NCI-H2081 (cell line): ENCODE measurements at regions not wholly inside any gene's neighbourhood (a gene's known extent, or its start where the extent isn't known, plus 50 kb on each side); places are given as distances from the start of the nearest gene placed in this dataset.

ENCODE experiments used
- DNase-seq, 2 experiments: peaks; one replicate each; lab custom pipeline; 2025; lab: John Stamatoyannopoulos, UW

DNA sequence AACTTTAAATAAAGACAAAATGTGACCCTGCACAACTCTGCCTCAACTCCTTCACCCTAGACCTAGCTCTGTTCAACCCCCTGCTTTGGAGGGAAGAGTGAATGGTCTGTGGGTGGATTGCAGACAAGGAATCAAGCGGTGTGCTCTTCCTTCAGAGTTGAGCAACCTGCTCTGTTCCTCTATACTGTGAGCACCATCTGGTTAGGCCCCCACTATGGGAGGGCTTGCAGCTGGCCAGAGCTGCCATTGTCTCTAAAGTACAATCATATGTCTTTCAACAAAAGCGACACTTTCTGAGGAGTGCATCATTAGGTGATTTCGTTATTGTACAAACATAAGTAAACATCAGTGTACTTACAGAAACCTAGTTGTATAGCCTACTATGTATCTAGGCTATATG, 406.1 kb upstream of the MARCKS start:
- peak in 1 of 2 experiments; percentile 24 for DNase-seq

DNA sequence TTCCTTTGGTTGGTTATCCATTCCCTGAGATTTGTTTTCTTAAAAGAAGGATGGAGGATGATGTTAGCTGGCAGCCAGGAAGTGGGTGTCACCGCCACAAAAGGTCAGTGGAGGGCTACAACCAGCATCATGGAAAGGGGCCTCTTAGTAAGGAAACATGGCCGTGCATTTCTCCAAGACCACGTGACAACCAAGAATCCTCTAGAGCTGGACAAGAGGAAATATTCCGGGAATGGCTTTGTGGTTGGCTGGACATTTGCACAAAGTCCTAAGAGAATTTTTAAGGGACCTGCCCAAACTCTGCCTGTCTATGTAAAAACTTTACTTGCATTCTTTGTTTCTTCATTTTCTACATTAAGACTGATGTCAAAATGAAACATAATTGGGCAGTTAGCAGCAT, 399.9 kb upstream of the MARCKS start:
- no peak for DNase-seq

DNA sequence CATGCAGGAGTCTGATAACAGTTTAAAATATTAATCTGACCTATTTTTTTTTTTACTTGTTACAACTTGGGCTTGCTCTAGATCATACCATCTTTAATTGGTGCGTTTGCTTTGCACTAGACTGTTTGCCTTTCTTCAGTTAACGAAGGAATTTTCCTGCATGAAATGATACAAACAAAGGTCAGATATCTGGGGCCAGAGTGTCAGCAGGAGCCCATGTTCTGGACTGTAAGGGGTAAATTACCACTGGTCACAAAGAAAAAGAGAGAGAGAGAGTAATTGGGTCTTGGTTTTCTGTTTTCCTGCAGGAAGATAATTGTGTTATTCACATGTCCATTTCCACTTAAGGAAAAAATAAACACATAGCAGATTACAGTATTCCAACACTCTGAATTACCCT, 399.4 kb upstream of the MARCKS start:
- no peak for DNase-seq

DNA sequence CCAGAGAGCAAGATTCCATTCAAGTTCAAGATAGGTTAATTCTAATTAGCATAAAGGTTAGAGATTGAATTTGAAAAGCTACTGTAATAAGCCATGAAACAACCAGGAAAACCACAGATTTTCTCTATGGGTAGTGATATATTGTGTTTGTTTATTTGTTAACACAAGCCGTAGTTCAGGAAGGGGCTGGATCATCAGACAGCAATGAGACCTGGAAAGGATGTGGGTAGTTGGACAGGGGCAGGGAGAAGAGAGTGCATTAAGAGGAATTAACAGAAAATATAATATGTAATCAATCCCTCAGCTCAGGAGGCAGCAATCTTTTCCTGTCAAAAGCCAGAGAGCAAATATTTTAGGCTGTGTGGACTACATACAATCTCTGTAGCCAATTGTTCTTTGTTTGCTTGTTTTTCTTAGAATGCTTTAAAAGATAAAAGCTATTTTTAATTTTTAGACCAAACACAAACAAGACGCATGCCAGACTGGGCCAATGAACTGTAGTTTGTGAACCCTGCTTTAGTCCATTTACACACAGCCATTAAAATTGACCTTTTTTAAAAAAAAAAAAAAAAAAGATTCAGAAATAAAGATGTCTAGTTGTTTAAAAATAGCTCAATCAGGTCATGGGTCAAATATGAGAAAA, 398.7 kb upstream of the MARCKS start:
- DNase-seq: no peak

DNA sequence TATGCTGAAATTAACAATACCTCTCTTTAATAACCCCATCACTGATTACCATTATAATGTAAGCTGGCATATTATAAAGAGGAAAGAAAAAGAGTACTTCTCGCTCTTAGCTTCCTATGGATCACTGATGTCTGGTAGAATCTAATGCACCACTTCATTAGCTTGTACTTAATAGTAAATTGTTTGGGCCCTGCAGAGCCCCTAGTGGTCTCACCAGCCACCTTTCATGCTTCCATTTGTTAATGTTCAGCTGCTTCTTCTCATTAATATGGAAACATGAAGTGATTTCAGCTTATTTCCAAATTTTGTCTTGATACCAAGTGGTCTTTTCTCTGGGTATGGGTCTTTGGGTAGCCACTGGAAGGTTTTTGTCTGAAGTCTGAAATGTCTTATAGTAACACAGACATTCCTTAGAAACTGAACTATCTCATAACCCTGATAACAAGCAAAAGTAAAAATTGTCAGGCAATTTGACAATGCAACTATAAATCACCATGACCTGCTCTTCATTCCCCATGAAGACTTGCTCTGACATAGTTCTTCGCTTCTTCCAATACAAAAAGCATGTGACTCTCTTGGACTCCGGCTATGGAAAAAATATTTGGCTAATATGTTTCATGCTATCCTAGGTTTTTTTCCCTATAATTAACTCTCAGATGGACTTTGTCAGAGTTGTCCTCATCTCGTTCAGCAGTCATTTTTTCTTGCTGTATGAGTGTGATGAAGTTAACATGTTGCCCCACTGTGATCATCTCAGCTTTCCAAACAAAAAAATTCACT, 395.8 kb upstream of the MARCKS start:
- no peak for DNase-seq

DNA sequence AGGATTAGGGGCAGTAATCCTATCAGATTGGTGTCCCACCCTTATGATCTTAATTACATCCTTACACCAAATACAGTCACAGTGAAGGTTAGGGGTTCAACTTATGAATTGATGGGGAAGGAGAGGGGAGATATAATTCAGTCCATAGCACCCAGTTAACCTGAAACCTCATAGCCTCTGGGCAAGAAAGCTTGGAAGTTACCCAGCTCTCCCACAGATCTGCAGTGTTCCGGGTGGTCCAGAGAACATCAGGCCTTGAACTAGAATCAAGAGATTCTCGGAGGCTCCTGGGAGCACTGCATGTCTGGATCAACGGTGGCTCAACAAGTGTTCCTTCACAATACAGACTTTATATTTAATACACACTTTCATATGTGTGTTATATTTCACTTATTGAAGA, 392.6 kb upstream of the MARCKS start:
- DNase-seq: no peak

DNA sequence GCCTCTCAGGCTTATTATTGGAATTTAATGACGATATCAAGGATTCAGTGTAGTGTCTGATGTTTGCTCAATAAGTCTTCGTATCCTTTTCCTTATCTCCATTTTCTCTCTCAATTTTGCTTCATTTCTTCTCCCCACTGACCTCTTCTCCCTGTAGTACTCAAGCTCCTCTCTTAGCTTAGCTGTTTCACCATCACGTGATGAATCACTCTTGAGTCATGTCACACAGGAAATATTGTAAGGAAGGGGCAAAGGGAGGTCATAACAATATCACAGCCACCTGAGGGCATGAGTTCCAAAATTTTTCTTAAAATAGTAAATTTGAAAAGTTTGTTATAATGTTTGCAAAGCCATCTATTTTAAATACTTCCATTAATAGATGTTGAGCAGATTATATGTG, 392.2 kb upstream of the MARCKS start:
- DNase-seq: no peak

DNA sequence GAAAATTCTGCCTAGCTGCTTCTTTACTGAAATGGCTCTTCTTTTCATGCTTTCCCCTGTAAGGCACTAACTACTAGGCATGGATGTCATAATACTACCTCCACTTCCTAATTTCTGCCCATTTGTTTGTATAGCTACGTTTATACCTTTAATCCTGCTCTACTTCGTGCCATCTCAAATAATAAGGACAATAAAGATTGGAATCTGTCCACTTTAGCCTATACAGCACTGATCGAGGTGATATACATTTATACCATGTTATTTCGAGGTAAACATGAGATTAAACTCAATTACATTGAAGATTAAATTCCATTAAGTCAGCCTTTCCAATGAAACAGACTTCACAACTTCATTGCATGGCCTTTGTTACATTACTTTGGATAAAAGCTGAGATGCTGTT, 390.6 kb upstream of the MARCKS start:
- DNase-seq: no peak

DNA sequence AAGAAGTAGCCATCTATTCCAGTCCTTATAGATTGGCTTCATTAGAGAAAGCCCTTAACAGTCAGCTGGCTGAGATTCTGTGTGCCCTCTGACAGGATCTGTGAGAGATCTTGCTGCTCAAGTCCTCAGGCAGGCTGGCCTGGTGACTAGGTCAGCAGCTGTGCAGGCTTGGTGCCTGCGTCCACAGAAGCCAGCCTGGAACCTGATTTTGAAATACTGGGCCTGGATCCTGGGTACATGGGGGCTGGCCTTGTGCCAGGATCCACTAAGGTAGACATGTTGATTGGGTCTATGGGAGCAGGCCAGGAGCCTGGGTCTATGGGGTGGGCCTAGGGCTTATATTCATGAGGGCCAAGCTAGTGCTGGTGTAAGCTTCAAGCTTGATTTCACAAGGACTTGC, 381.8 kb upstream of the MARCKS start:
- DNase-seq: no peak

DNA sequence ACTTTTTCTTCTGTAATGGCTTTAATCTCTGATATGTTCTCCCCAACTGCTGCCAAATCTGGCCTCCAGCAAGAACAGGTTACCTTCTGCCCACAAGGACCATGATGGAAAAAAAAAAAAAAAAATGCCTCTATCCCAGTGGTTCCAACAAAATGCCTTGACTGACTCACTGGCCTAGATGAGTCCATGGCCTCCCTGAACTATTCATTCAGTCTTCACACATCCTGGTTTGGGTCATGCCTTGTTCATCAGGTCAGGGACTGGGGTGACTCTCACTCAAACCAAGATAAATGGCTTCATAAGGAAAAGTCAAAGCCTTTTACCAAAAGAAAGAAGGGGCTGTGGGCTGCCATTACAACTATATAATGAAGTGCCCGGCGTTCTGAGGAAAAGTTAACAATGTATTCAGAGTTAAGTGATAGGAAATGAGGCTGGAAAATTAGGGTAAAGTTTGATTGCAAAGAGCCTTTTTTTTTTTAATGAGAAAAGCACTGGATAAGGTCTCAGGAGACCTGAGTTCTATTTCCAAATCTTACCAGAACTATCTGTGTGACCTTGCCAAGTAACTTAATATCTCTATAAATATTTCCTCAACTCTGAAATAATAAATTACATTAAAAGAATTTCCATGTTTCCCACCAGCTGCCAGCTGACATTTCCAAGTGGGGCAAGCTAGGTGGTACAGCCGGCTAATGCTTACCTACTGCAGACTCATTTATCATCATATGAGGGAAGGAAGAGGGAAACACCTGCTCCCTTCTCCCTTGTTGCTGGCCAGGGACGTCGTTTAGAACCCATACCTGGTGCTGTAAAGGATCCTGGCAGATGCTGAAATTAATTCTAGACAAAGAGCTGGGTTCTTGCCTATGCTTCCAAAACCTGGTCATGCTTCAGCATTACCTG, 380.0 kb upstream of the MARCKS start:
- DNase-seq: peak in 1 of 2 experiments; percentile 52

DNA sequence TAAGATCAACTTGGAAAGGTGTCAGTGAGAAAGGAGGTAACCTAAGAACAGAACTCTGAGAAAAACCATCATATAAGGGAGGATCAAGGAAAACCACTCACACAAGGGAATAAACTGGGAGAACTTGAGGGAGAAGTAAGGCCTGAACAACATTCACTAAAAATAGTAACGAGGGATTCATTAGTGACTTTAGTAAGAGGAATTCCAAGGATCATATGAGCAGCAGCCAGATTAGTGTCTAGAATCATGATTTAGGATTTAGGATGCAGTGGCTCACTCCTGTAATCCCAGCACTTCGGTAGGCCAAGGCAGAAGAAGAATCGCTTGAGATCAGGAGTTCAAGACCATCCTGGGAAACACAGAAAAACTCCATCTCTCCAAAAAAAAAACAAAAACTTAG, 376.5 kb upstream of the MARCKS start:
- no peak for DNase-seq

DNA sequence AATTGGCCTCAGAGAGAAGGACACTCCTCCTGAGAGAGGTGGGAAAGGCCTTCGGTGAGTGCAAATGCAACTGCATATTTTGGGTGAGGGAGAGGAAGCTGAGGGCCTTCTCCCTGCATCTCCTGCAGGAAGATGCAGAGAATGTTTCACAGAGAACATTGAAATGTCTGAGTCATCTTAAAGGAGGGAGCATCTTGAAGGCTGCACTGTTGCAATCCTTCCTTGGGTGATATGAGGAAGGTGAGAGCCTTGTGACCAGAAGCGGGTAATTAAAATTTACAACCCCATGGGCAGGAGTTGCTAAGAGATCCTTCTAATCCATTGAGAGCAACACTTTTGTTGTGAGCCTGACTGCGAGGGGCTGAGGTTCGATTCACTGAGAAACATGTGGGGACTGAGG, 375.7 kb upstream of the MARCKS start:
- no peak for DNase-seq

DNA sequence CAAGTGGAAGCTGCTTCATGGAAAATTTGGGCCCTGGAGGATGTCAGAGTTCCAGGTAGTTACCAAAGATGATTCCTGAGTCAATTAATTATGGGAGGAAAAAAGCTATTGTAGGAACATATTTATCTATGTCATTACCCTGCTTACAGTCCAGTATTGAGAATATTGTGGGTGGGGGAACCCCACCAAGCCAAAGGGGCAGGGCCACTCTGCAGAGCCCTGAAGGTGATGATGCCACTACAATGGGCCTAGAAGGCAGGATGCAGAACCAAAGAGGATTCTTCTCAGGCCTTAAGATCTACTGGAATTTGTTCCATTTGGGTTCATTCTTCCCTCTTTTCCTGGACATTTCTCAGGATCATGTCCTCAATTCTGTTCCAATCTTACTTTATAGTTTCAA, 375.2 kb upstream of the MARCKS start:
- no peak for DNase-seq

DNA sequence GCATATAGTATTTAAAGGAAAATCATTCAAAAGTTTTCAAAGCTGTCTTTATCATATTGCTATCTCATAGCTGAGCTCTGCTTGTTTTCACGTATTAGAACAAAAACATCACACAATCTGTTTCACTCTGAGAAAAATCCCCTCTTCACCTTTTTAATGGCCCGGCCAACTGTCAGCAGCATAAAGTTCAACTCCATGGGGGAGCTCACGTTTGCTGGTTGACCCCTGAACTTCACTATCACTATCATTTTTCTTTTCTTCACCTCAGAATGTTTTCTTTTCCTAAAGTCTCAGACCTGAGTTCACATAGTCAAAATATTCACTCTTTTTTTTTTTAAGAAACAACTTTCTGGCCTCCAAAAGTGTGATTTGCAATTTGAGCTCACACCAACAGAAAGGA, 374.4 kb upstream of the MARCKS start:
- DNase-seq: no peak

DNA sequence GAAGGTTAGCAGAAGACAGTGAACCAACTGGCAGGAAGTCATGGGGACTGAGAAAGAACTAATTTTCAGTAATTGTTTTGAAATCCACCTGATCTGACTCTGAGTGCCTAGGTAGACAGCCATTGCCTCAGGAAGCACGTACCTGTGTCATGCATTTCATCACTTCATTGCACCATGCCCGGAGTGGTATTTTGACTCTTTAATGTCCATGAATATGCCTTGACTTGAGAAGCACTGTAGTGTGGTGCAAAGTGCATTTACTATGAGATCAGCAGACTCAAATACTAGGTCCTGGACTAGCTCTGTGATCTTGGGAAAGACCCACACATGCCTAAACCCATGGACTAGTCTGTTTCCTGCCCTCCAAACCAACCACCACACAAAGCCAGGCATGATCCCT, 370.9 kb upstream of the MARCKS start:
- DNase-seq: no peak

DNA sequence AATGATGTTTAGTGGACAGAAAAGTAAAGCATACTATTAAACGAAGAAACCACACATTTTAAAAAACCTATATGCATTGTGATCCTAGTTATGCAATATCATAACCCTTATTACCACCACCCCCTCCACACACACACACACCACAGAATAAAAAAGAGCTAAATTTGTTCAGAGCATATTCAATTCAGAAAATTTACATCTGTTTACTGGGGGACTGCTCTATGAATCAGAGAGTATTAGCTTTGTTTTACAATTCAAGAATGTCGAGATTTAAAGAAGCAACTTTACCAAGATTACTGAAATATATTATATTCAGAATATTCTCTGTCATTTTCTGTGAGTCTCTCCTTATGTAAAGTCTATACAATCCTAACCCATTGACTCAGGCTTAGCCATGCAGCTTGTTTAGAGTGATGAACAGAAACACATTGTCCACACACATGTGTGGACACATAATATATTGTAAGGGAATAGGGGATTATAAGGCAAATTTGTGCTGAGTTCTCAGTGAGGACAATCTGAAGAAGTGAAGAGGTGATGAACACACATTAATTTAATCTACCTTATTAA, 369.6 kb upstream of the MARCKS start:
- DNase-seq: no peak

DNA sequence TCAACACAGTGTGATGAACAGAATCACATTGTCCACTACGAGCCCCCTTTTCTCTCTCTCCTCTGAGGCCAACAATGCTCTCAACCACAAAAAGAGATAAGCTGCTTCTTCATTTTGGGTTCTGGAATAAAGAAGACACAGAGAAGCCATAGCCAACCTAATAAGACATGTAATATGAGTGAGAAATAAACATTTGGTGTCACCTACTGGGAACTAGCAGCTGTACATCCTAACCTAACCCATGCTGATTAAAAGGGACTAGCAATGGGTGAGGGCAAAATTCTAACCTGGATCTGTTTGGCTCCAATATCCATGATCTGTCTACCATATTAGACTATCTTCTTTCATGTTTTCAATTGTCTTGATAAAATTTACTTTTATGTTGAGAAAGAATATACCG, 369.1 kb upstream of the MARCKS start:
- peak in 1 of 2 experiments; percentile 15 for DNase-seq

DNA sequence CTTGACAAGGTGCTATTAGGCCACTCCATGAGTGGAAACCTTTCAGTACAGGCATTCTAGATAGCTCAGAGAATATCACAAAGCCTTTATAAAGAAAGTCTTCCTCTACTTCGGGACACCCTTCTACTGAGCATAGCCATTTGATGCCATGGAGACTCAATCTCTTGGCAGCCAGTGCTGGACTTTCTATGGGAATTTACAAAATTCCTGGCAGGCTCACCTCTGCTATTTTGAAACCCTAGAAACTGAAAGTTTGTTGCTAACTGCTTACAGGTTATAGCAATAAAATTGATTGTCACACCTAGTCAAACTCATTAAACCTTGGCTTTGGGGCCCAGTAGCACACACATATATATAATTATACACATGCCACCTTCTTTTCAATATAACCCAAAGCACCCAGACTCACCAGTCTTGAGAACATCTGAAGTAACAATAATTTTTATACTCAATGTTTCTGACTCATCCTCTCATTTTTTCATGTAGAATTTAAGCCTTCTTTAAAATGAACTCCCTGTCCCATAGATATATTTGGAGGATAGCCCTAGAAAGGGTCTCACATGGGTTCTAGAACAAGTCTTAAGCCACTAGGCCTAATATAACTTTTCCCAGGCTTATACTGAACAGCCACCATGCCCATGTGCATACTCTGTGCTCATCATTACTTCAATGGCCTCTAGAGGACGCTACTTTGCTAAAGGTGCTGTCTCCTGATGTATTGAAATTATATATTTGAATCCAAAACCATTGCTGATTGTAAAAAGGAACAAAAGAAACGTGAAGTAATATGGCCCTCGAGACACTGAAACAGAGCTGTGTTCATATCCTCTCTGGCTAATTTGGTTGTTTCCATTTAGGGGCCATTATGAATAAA, 368.1 kb upstream of the MARCKS start:
- DNase-seq: no peak

DNA sequence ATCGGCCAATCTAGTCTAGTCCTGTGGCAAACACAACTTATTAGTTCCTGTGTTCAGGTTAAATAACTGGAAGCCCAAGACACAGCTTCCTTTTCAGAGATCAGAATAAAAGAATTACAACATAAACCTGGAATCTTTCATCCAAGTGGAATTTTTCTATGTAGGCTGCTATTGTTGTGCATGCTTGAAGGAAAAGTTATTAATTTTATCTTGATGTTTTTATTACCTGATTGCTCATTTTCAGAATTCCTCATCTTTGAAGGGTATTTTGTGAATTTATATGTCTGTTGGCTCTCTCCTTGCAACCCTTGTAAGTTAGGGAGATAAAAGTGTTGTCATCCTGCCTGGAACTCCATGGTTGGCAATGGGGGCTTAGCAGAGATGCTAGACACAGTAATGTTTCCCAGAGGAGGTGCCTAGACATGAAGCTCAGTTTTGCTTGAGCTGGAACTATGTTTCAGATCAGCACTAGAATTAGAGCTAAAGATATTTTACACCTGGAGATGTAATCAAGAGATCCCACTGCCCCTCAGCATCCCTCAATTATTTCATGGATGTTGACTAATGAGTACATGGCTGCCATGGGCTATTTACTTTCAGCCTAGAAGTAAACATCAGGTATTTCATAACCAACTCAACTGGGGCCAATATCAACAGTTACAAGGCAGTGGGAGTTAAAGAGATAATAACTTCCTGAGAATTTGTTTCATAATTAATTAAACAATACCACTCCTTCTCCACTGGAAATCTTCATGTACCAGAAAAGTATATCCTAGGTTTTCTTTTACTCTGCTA, 367.0 kb upstream of the MARCKS start:
- DNase-seq: peak; percentile 3 to 44

DNA sequence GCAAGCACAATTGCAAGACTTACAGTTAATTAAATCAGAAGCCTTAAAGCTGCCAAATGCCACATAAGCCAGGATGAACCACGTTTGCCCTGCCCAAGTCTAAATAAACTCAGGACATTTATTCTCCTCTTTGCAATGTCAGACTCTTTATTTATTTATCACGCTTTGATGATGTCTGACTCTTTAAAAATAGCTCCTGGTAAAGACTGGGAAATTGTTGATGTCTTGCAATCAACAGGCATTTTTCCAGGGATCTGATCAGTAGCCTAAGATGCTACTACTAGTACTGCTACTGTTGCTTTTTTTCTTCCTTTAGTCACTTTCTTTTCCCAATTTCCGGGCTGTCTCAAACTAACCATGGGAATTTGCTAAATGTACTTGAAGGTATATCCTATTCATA, 365.8 kb upstream of the MARCKS start:
- DNase-seq: no peak

DNA sequence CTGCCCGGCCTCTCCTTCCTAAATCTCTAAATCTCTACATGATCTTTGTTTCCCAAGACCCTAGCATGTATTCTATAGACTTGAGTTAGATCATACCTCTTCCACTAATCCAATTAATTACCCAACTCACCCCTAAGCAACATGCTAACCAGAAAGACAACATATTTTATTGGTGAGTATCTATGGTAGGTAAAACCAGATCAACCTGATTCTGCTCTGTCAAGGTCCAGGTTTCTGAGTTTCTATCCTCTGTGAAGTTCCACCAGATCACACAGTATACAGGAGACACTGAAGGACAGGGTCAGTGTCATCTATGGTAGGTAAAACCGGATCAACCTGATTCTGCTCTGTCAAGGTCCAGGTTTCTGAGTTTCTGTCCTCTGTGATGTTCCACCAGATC, 363.2 kb upstream of the MARCKS start:
- DNase-seq: no peak
